Thyroid gland (tissue), 4 donors: ENCODE measurements at regions not wholly inside any gene's neighbourhood (a gene's known extent, or its start where the extent isn't known, plus 50 kb on each side); places are given as distances from the start of the nearest gene placed in this dataset.

ENCODE experiments used
- DNase-seq, 2 donors: peaks; one replicate each; pipeline ENCODE4 v3.0.0-alpha.2; 2019
- H3K27ac ChIP-seq, 3 donors: fragments of 200-600 bp; sonication (generic); 1 replicate in 2 of 3; 2 replicates in 1 of 3; pipeline ENCODE4 v1.5.1; 2016 to 2019; ENCODE audit warnings: mild to moderate bottlenecking in 1 of 3, moderate library complexity in 1 of 3
- H3K27me3 ChIP-seq: fragments of 200-600 bp; sonication (generic); one replicate; pipeline ENCODE4 v1.5.1; 2019
- H3K36me3 ChIP-seq, 2 donors: fragments of 200-600 bp; sonication (generic); one replicate each; pipeline ENCODE4 v1.5.1; 2016 to 2019
- H3K4me1 ChIP-seq, 2 donors: fragments of 200-600 bp; sonication (generic); one replicate each; pipeline ENCODE4 v1.5.1; 2017 to 2019
- H3K4me3 ChIP-seq, 3 donors: fragments of 200-600 bp; sonication (generic); replicated peaks in 1 of 3; 1 replicate in 2 of 3; 2 replicates in 1 of 3; pipeline ENCODE4 v1.5.1; 2016; ENCODE audit warnings: mild to moderate bottlenecking in 1 of 3
- H3K9me3 ChIP-seq: fragments of 200-600 bp; sonication (generic); one replicate; pipeline ENCODE4 v1.5.1; 2017
- CTCF ChIP-seq, 6 experiments: fragments of 200-600 bp in 3 of 6; fragments of 450-650 bp in 3 of 6; sonication (generic) in 3 of 6; IDR thresholded peaks; one replicate each; pipeline ENCODE4 v1.5.1; 2016 to 2019; ENCODE audit warnings: antibody characterized with exemption in 6 of 6, mild to moderate bottlenecking in 2 of 6, inconsistent platforms in 1 of 6, moderate library complexity in 1 of 6
- POLR2A ChIP-seq, 2 donors: fragments of 450-650 bp; IDR thresholded peaks; one replicate each; pipeline ENCODE4 v1.6.1; 2017; ENCODE audit warnings: antibody characterized with exemption in 2 of 2, mild to moderate bottlenecking in 2 of 2, moderate library complexity in 1 of 2
- WGBS, 2 donors: methylation state at CpG; one replicate each; pipeline ENCODE4 v1.1.5; 2017; 5-methylcytosine and 5-hydroxymethylcytosine counted together
- intact Hi-C: fragments of 100-400 bp; cut with DNase I; formaldehyde crosslinking; loops from one replicate; pipeline ENCODE4 v1.15.1; 2023

- no peaks in the 10 kb centered on the region for H3K4me1 ChIP-seq
- no peak overlapping the region for H3K4me3 ChIP-seq
- intact Hi-C loops: no loop called here
- H3K27ac ChIP-seq: no peak overlapping the region
- H3K36me3 ChIP-seq: no peaks in the 10 kb centered on the region
- DNase-seq: no peak
- no peaks in the 10 kb centered on the region for H3K9me3 ChIP-seq
- 84 to 87% methylated on average over 2 of the region's 2 CpGs for WGBS, 2 donors
- TF ChIP-seq CTCF (IDR thresholded peaks at IDR 0.05): no peak
- no peak for TF ChIP-seq POLR2A (IDR thresholded peaks at IDR 0.05)
- no peaks in the 10 kb centered on the region for H3K27me3 ChIP-seq
Measured at GRCh38 chr4:138070816-138071215, 171.3 kb downstream of the SLC7A11 start.

- Histone ChIP-seq H3K9me3 (no peaks in the 10 kb centered on the region), H3K27ac (no peak overlapping the region), H3K4me3 (no peak overlapping the region), H3K27me3 (no peaks in the 10 kb centered on the region), H3K4me1 (no peaks in the 10 kb centered on the region), H3K36me3 (no peaks in the 10 kb centered on the region)
- intact Hi-C loops: no loop called here
- 94 to 96% methylated on average over 3 of the region's 3 CpGs for WGBS, 2 donors
- no peak for DNase-seq
- TF ChIP-seq POLR2A (IDR thresholded peaks at IDR 0.05) (no peak), CTCF (IDR thresholded peaks at IDR 0.05) (no peak)
Measured at GRCh38 chr4:138063581-138063980, 178.6 kb downstream of the SLC7A11 start.

- no peak for DNase-seq
- intact Hi-C loops: no loop called here
- Histone ChIP-seq H3K27ac (no peak overlapping the region), H3K4me1 (no peaks in the 10 kb centered on the region), H3K9me3 (no peaks in the 10 kb centered on the region), H3K36me3 (no peaks in the 10 kb centered on the region), H3K4me3 (no peak overlapping the region), H3K27me3 (no peaks in the 10 kb centered on the region)
- TF ChIP-seq CTCF (IDR thresholded peaks at IDR 0.05) (no peak), POLR2A (IDR thresholded peaks at IDR 0.05) (no peak)
- 82 to 89% methylated on average over 2 of the region's 2 CpGs for WGBS, 2 donors
Measured at GRCh38 chr4:138062929-138063328, 179.2 kb downstream of the SLC7A11 start.

- no peak overlapping the region for H3K4me3 ChIP-seq
- no peaks in the 10 kb centered on the region for H3K9me3 ChIP-seq
- H3K4me1 ChIP-seq: no peaks in the 10 kb centered on the region
- 52 to 62% methylated on average over 2 of the region's 2 CpGs for WGBS, 2 donors
- H3K36me3 ChIP-seq: no peaks in the 10 kb centered on the region
- H3K27me3 ChIP-seq: no peaks in the 10 kb centered on the region
- intact Hi-C loops: no loop called here
- no peak overlapping the region for H3K27ac ChIP-seq
- no peak for TF ChIP-seq CTCF (IDR thresholded peaks at IDR 0.05)
- TF ChIP-seq POLR2A (IDR thresholded peaks at IDR 0.05): no peak
- no peak for DNase-seq
Measured at GRCh38 chr4:138056541-138056940, 185.6 kb downstream of the SLC7A11 start.

- TF ChIP-seq CTCF (IDR thresholded peaks at IDR 0.05) (no peak), POLR2A (IDR thresholded peaks at IDR 0.05) (no peak)
- 92 to 97% methylated on average over 2 of the region's 2 CpGs for WGBS, 2 donors
Measured at GRCh38 chr4:138055890-138056289, 186.3 kb downstream of the SLC7A11 start.

More at GRCh38 chr4:138055890-138056289, 186.3 kb downstream of the SLC7A11 start:
- intact Hi-C loops: no loop called here
- H3K4me1 ChIP-seq: no peaks in the 10 kb centered on the region
- H3K27ac ChIP-seq: no peak overlapping the region
- H3K4me3 ChIP-seq: no peak overlapping the region
- no peak for DNase-seq
- no peaks in the 10 kb centered on the region for H3K36me3 ChIP-seq
- no peaks in the 10 kb centered on the region for H3K9me3 ChIP-seq
- no peaks in the 10 kb centered on the region for H3K27me3 ChIP-seq
